ENCODE measurements at regions not wholly inside any gene's neighbourhood (a gene's known extent, or its start where the extent isn't known, plus 50 kb on each side); places are given as distances from the start of the nearest gene placed in this dataset.

- H3K18ac ChIP-seq (ENCODE audit: extremely low read depth, low read length) = no peak overlapping the region
- no peak overlapping the region for H4K91ac ChIP-seq (replicated peaks; ENCODE audit: insufficient read length, low read length)
- no peak overlapping the region for H3K9ac ChIP-seq (replicated peaks in 1 of 4; ENCODE audit: extremely low read depth in 1 of 4, low read depth in 3 of 4, low read length in 3 of 4)
- H2BK120ac ChIP-seq (replicated peaks; ENCODE audit: low read depth, low read length) = no peak overlapping the region
- no peak overlapping the region for H4K8ac ChIP-seq (ENCODE audit: extremely low read depth, insufficient read depth, low read length)
- no peak overlapping the region for H2BK20ac ChIP-seq (ENCODE audit: low read length)
- no peak overlapping the region for H3K27ac ChIP-seq (ENCODE audit: low read depth, low read length)
- no peak overlapping the region for H3K4me3 ChIP-seq (ENCODE audit: extremely low read depth in 1 of 4, insufficient read depth in 2 of 4, low read depth in 3 of 4, low read length in 4 of 4)
- no peak overlapping the region for H2AK5ac ChIP-seq (ENCODE audit: low read depth, low read length)
- no peak for DNase-seq (ENCODE audit: low read depth in 1 of 2, low spot score in 2 of 2)
- H3K36me3 ChIP-seq (ENCODE audit: control insufficient read depth in 2 of 4, insufficient read depth in 4 of 4, low read length in 3 of 4) = no peaks in the 10 kb centered on the region
- H2BK12ac ChIP-seq (ENCODE audit: low read depth, low read length) = no peak overlapping the region
- H3K79me1 ChIP-seq (ENCODE audit: low read depth, low read length) = no peaks in the 10 kb centered on the region
- no peak overlapping the region for H3K4me2 ChIP-seq (ENCODE audit: insufficient read depth in 1 of 2, low read depth in 2 of 2, low read length in 2 of 2)
- H2BK5ac ChIP-seq (ENCODE audit: low read depth, low read length) = no peak overlapping the region
- H3K4me1 ChIP-seq (replicated peaks in 1 of 4; ENCODE audit: control insufficient read depth in 3 of 4, insufficient read depth in 4 of 4, low read length in 3 of 4) = no peaks in the 10 kb centered on the region
- no peaks in the 10 kb centered on the region for H3K79me2 ChIP-seq (ENCODE audit: control insufficient read depth in 1 of 2, insufficient read depth in 2 of 2, low read length in 2 of 2)
- H2AFZ ChIP-seq (ENCODE audit: low read length) = no peak overlapping the region
- no peak overlapping the region for H3K4ac ChIP-seq (replicated peaks; ENCODE audit: insufficient read length, low read depth, low read length)
- WGBS, 2 experiments (ENCODE audit: extremely low coverage in 1 of 2, insufficient coverage in 1 of 2, insufficient read length in 1 of 2, insufficient replicate concordance in 2 of 2, low coverage in 1 of 2, low lambda C conversion rate in 2 of 2, missing lambda C conversion rate in 1 of 2) = 90% methylated on average over 3 of the region's 3 CpGs; no CpG with 5 or more reads in 1 of the 2 experiments
- no peaks in the 10 kb centered on the region; a peak in 1 of 4 replicates for H3K9me3 ChIP-seq (ENCODE audit: insufficient read depth in 2 of 2, low read depth in 1 of 2, low read length in 1 of 2)
- H2BK15ac ChIP-seq (ENCODE audit: low read length) = no peak overlapping the region
- H3K56ac ChIP-seq (replicated peaks; ENCODE audit: insufficient read length, low read depth, low read length) = no peak overlapping the region
- no peak overlapping the region for H3K23ac ChIP-seq (ENCODE audit: insufficient read length)
- H4K20me1 ChIP-seq (replicated peaks in 1 of 2; ENCODE audit: control insufficient read depth in 1 of 2, insufficient read depth in 2 of 2, low read length in 2 of 2) = no peaks in the 10 kb centered on the region
- POLR2A ChIA-PET (ENCODE audit: partially characterized antibody) = no interaction called here
- H3K14ac ChIP-seq (ENCODE audit: insufficient read length) = no peak overlapping the region
- CTCF ChIA-PET (ENCODE audit: partially characterized antibody) = interaction anchor here (1.4 to 1.5 kb wide), 2 partner anchors 11 to 13 kb away, joined by 4 read pairs; no protein-coding TSS in a partner anchor
- no peak for FAIRE-seq
- H4K5ac ChIP-seq (ENCODE audit: insufficient read length, low read depth, low read length) = no peak overlapping the region
- peaks cover 0 to 1% (median 0%) of the 10 kb centered on the region in 4 experiments; a peak in 1 of 7 replicates for H3K27me3 ChIP-seq (replicated peaks in 1 of 4; ENCODE audit: control insufficient read depth in 3 of 4, extremely low read depth in 1 of 4, insufficient read depth in 3 of 4, low read length in 3 of 4)
- H3K23me2 ChIP-seq (ENCODE audit: low read depth, low read length) = no peaks in the 10 kb centered on the region
- TF ChIP-seq ATF2 (IDR thresholded peaks at IDR 0.05; ENCODE audit: low read length) (no peak), CBX8 (IDR thresholded peaks at IDR 0.05; ENCODE audit: borderline replicate concordance, low read depth, low read length) (no peak), EGR1 (IDR thresholded peaks at IDR 0.05; ENCODE audit: borderline replicate concordance, low read depth, low read length) (no peak), TEAD4 (IDR thresholded peaks at IDR 0.05; ENCODE audit: low read depth, low read length) (no peak), BCL11A (IDR thresholded peaks at IDR 0.05; ENCODE audit: low read depth in 2 of 2, low read length in 2 of 2) (no peak), SP1 (IDR thresholded peaks at IDR 0.05; ENCODE audit: low read depth, low read length) (no peak), HDAC6 (IDR thresholded peaks at IDR 0.05; ENCODE audit: low read depth, low read length) (no peak), ASH2L (IDR thresholded peaks at IDR 0.05; ENCODE audit: low read length) (no peak), GABPA (IDR thresholded peaks at IDR 0.05; ENCODE audit: borderline replicate concordance, insufficient read depth, low read length) (no peak), NANOG (IDR thresholded peaks at IDR 0.05; ENCODE audit: insufficient read depth, low read depth, low read length, poor library complexity, severe bottlenecking) (no peak), MAX (IDR thresholded peaks at IDR 0.05) (no peak), SIN3A (conservative IDR thresholded peaks at IDR 0.05 in 1 of 2, IDR thresholded peaks at IDR 0.05 in 1 of 2; ENCODE audit: low read depth in 1 of 2, low read length in 2 of 2) (no peak), PHF8 (conservative IDR thresholded peaks at IDR 0.05; ENCODE audit: low read depth, low read length) (no peak)
These were observed 545.7 kb upstream of the MIS18BP1 start for GRCh38 chr14:45798659-45799058.

All from H1 (cell line).